ENCODE measurements at regions not wholly inside any gene's neighbourhood (a gene's known extent, or its start where the extent isn't known, plus 50 kb on each side); places are given as distances from the start of the nearest gene placed in this dataset.

DNA sequence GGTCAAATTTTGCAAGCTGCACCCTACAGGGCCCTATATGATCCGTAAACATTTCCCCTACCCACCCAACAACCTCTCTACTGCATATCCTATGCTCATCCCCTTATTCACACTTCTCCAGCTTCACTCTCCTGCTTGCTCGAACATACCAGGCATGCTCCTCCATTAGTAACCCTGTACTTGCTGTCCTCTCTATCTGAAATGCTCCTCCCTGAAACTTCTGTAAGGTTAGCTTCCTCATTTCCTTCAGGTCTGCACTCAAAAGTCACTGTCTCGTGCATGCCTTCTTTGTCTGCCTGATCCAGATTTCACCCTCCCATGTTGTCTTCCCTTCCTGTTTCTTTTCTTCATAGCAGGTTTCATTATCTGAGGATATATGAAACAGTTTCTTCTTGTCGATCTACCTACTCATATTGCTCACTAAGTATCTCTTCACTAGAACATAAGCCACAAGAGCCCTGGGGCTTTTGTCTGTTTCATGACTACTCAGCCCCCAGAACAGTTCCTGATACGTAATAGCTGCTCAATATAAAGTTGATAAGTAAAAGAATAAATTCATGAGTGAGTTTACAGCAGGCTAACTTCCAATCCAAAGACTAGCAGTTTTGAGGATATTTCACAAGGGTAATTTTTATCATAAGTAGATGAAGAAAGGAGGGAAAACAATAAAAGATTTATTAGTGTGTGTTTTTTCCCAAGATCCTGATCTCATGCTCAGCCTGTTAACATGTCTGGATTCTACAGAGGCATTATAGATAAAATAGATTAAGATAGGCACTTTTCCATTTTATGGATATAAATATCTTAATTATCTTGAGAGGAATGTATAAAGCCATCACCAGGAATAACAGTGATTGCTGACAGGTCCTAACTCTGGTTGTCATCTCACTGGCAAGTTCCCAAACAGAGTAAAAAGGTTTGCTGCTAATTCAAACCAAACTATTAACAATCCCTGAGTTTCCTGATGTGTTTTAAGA, 392.5 kb upstream of the ESRRG start:
- Histone ChIP-seq H3K9ac (ENCODE audit: low read depth, low read length) (no peak overlapping the region), H3K79me1 (ENCODE audit: low read depth in 1 of 2, low read length in 2 of 2) (no peaks in the 10 kb centered on the region), H2AK9ac (replicated peaks; ENCODE audit: low read depth, low read length, poor library complexity) (no peak overlapping the region), H4K5ac (ENCODE audit: low read depth, low read length) (no peak overlapping the region), H3K27ac (ENCODE audit: insufficient read depth, low read length) (no peak overlapping the region), H4K91ac (ENCODE audit: insufficient read depth, low read depth, low read length) (no peak overlapping the region), H2BK20ac (ENCODE audit: low read depth, low read length) (no peak overlapping the region), H3K14ac (replicated peaks; ENCODE audit: low read depth, low read length) (no peak overlapping the region), H3K36me3 (ENCODE audit: control insufficient read depth, insufficient read depth, low read length) (no peaks in the 10 kb centered on the region), H2BK120ac (ENCODE audit: low read depth, low read length) (no peak overlapping the region), H3K56ac (ENCODE audit: extremely low read depth, insufficient read depth, low read length) (no peak overlapping the region), H3K9me3 (ENCODE audit: control insufficient read depth, insufficient read depth, low read length) (no peaks in the 10 kb centered on the region), H3K4me2 (ENCODE audit: low read depth, low read length) (no peak overlapping the region), H4K8ac (ENCODE audit: low read depth in 2 of 2, low read length in 2 of 2) (no peak overlapping the region), H3K4ac (ENCODE audit: low read depth, low read length) (no peak overlapping the region), H2BK15ac (ENCODE audit: low read depth, low read length) (no peak overlapping the region), H3K4me3 (ENCODE audit: insufficient read depth, low read depth, low read length) (no peak overlapping the region), H2AK5ac (ENCODE audit: low read depth, low read length) (no peak overlapping the region), H4K20me1 (ENCODE audit: insufficient read depth, low read length) (no peaks in the 10 kb centered on the region), H2AFZ (replicated peaks; ENCODE audit: low read length, poor library complexity) (no peak overlapping the region), H3K18ac (ENCODE audit: low read depth, low read length) (no peak overlapping the region), H3K4me1 (ENCODE audit: control insufficient read depth, insufficient read depth, low read length) (no peaks in the 10 kb centered on the region), H3K27me3 (ENCODE audit: control insufficient read depth, insufficient read depth, low read length) (peaks cover 4% of the 10 kb centered on the region), H3K9me1 (ENCODE audit: insufficient read depth, low read length) (no peaks in the 10 kb centered on the region), H2BK5ac (ENCODE audit: low read depth, low read length, poor library complexity, severe bottlenecking) (no peak overlapping the region), H3K23ac (ENCODE audit: low read depth, low read length) (no peak overlapping the region)
- intact Hi-C loops (cut with micrococcal nuclease), result no loop called here
- dilution Hi-C loops (cut with HindIII; ENCODE audit: low sequenced_read_pairs, unreplicated experiment), result no loop called here
- DNase-seq, result no peak
- CTCF ChIA-PET, result no interaction called here
- POLR2A ChIA-PET (ENCODE audit: unreplicated experiment), result no interaction called here
- in situ Hi-C loops (cut with MboI; ENCODE audit: low sequenced_read_pairs), result no loop called here
- WGBS, 2 experiments (ENCODE audit: extremely low coverage in 2 of 2, insufficient read length in 1 of 2), result 50% methylated on average over 2 of the region's 5 CpGs; no CpG with 5 or more reads in 1 of the 2 experiments
- ATAC-seq (ENCODE audit: low read depth), result no peak
- BruUV-seq (replicated peaks), result no TSS peak
- TF ChIP-seq, protein P1, sequence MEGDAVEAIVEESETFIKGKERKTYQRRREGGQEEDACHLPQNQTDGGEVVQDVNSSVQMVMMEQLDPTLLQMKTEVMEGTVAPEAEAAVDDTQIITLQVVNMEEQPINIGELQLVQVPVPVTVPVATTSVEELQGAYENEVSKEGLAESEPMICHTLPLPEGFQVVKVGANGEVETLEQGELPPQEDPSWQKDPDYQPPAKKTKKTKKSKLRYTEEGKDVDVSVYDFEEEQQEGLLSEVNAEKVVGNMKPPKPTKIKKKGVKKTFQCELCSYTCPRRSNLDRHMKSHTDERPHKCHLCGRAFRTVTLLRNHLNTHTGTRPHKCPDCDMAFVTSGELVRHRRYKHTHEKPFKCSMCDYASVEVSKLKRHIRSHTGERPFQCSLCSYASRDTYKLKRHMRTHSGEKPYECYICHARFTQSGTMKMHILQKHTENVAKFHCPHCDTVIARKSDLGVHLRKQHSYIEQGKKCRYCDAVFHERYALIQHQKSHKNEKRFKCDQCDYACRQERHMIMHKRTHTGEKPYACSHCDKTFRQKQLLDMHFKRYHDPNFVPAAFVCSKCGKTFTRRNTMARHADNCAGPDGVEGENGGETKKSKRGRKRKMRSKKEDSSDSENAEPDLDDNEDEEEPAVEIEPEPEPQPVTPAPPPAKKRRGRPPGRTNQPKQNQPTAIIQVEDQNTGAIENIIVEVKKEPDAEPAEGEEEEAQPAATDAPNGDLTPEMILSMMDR (conservative IDR thresholded peaks at IDR 0.05; ENCODE audit: low read depth, low read length), result no peak
- TF ChIP-seq RAD21 (IDR thresholded peaks at IDR 0.05; ENCODE audit: low read length) (no peak), CHD1 (IDR thresholded peaks at IDR 0.05; ENCODE audit: low read depth, low read length) (no peak), SMC3 (IDR thresholded peaks at IDR 0.05; ENCODE audit: low read depth, low read length) (no peak), MAZ (IDR thresholded peaks at IDR 0.05; ENCODE audit: borderline replicate concordance, low read depth, low read length) (no peak), RFX5 (IDR thresholded peaks at IDR 0.05; ENCODE audit: low read depth, low read length) (no peak), NFE2L2 (IDR thresholded peaks at IDR 0.05; ENCODE audit: low read depth, low read length) (no peak), CEBPB (IDR thresholded peaks at IDR 0.05; ENCODE audit: low read depth, low read length) (no peak), FOS (IDR thresholded peaks at IDR 0.05; ENCODE audit: low read depth, low read length) (no peak), BHLHE40 (IDR thresholded peaks at IDR 0.05; ENCODE audit: low read depth, low read length) (no peak), MAFK (IDR thresholded peaks at IDR 0.05; ENCODE audit: low read depth, low read length) (no peak), RCOR1 (IDR thresholded peaks at IDR 0.05; ENCODE audit: insufficient replicate concordance, low read length) (no peak), MXI1 (IDR thresholded peaks at IDR 0.05; ENCODE audit: borderline replicate concordance, low read depth, low read length) (no peak)
- TF ChIP-seq, protein P2, sequence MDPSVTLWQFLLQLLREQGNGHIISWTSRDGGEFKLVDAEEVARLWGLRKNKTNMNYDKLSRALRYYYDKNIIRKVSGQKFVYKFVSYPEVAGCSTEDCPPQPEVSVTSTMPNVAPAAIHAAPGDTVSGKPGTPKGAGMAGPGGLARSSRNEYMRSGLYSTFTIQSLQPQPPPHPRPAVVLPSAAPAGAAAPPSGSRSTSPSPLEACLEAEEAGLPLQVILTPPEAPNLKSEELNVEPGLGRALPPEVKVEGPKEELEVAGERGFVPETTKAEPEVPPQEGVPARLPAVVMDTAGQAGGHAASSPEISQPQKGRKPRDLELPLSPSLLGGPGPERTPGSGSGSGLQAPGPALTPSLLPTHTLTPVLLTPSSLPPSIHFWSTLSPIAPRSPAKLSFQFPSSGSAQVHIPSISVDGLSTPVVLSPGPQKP (IDR thresholded peaks at IDR 0.05; ENCODE audit: borderline replicate concordance, low read depth, low read length), result no peak
- TF ChIP-seq, protein P3, sequence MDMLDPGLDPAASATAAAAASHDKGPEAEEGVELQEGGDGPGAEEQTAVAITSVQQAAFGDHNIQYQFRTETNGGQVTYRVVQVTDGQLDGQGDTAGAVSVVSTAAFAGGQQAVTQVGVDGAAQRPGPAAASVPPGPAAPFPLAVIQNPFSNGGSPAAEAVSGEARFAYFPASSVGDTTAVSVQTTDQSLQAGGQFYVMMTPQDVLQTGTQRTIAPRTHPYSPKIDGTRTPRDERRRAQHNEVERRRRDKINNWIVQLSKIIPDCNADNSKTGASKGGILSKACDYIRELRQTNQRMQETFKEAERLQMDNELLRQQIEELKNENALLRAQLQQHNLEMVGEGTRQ (IDR thresholded peaks at IDR 0.05; ENCODE audit: low read depth, low read length), result no peak

All from IMR-90 (cell line).